ENCODE measurements at regions not wholly inside any gene's neighbourhood (a gene's known extent, or its start where the extent isn't known, plus 50 kb on each side); places are given as distances from the start of the nearest gene placed in this dataset.

GRCh38 chr6:168880271-168880670 is 373.4 kb downstream of the THBS2 start:
- no peak for DNase-seq (ENCODE audit: low read depth, low spot score)
- Histone ChIP-seq H3K36me3 (ENCODE audit: insufficient read depth, low read length) (no peaks in the 10 kb centered on the region), H3K4me3 (no peak overlapping the region), H3K9me3 (ENCODE audit: low read depth, low read length) (no peaks in the 10 kb centered on the region), H3K27ac (no peak overlapping the region), H3K9ac (ENCODE audit: insufficient read length) (no peak overlapping the region)
- TF ChIP-seq POLR2AphosphoS5 (IDR thresholded peaks at IDR 0.05; ENCODE audit: borderline replicate concordance, low read depth, low read length) (no peak), FOXP2 (optimal IDR thresholded peaks at IDR 0.05; ENCODE audit: control extremely low read depth, extremely low read length, insufficient read depth) (no peak), EZH2 (IDR thresholded peaks at IDR 0.05) (no peak)

DNA sequence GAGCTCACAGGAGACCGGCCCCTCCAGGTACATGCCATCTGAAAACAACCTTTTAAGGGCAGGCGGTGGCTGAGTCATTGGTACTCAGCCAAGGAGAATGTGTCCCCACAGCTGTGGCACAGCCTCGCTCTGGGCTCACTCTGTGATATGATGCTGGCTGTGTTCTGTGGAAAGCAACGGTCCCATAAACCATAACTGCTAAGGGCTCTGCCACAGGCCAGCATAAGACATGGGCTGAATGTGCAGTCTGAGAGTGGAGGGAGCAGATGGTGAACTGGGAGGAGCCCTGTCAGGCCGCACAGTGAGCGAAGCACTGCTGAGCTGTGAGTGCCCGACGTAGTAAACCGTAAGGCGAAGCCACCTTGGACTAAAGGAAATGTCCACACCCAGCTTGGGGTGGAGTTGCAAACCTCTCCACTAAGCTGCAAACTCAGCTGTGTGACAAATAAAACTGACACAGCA is 375.8 kb downstream of the THBS2 start:
- Histone ChIP-seq H3K9ac (ENCODE audit: insufficient read length) (no peak overlapping the region), H3K27ac (no peak overlapping the region), H3K36me3 (ENCODE audit: insufficient read depth, low read length) (no peaks in the 10 kb centered on the region), H3K9me3 (ENCODE audit: low read depth, low read length) (no peaks in the 10 kb centered on the region), H3K4me3 (no peak overlapping the region)
- TF ChIP-seq FOXP2 (optimal IDR thresholded peaks at IDR 0.05; ENCODE audit: control extremely low read depth, extremely low read length, insufficient read depth) (no peak), POLR2AphosphoS5 (IDR thresholded peaks at IDR 0.05; ENCODE audit: borderline replicate concordance, low read depth, low read length) (no peak), EZH2 (IDR thresholded peaks at IDR 0.05) (no peak)
- no peak for DNase-seq (ENCODE audit: low read depth, low spot score)

DNA sequence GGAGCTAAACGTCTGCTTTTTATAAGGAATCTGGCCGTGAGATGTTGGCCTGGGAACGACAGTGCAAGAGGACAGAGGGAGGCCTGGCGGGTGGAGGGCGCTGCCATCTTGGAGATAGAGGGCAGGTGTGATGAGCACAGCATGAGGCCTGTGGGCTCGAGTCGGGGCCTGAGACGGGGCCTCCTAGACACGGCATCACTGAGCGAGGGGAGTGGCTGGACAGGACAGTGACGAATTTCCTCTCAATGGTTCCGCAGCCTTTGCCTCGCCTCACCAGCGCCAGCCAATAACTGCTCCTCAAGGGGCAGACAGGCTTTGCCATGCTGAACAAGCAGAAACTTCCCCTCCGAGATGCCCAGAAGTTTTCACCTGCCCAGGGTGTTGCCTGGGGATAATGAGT is 376.7 kb downstream of the THBS2 start:
- Histone ChIP-seq H3K9me3 (ENCODE audit: low read depth, low read length) (no peaks in the 10 kb centered on the region), H3K4me3 (no peak overlapping the region), H3K36me3 (ENCODE audit: insufficient read depth, low read length) (no peaks in the 10 kb centered on the region), H3K27ac (no peak overlapping the region), H3K9ac (ENCODE audit: insufficient read length) (no peak overlapping the region)
- no peak for TF ChIP-seq POLR2AphosphoS5 (IDR thresholded peaks at IDR 0.05; ENCODE audit: borderline replicate concordance, low read depth, low read length)
- TF ChIP-seq FOXP2 (optimal IDR thresholded peaks at IDR 0.05; ENCODE audit: control extremely low read depth, extremely low read length, insufficient read depth), result no peak
- no peak for TF ChIP-seq EZH2 (IDR thresholded peaks at IDR 0.05)
- DNase-seq (ENCODE audit: low read depth, low spot score), result no peak

- no peak overlapping the region for H3K4me3 ChIP-seq
- no peaks in the 10 kb centered on the region for H3K36me3 ChIP-seq (ENCODE audit: insufficient read depth, low read length)
- H3K9me3 ChIP-seq (ENCODE audit: low read depth, low read length), result no peaks in the 10 kb centered on the region
- H3K9ac ChIP-seq (ENCODE audit: insufficient read length), result no peak overlapping the region
- TF ChIP-seq FOXP2 (optimal IDR thresholded peaks at IDR 0.05; ENCODE audit: control extremely low read depth, extremely low read length, insufficient read depth), result no peak
- no peak for TF ChIP-seq EZH2 (IDR thresholded peaks at IDR 0.05)
- no peak for TF ChIP-seq POLR2AphosphoS5 (IDR thresholded peaks at IDR 0.05; ENCODE audit: borderline replicate concordance, low read depth, low read length)
- no peak overlapping the region for H3K27ac ChIP-seq
- DNase-seq (ENCODE audit: low read depth, low spot score), result no peak
Measured at GRCh38 chr6:168875811-168876576, 377.7 kb downstream of the THBS2 start.

DNA sequence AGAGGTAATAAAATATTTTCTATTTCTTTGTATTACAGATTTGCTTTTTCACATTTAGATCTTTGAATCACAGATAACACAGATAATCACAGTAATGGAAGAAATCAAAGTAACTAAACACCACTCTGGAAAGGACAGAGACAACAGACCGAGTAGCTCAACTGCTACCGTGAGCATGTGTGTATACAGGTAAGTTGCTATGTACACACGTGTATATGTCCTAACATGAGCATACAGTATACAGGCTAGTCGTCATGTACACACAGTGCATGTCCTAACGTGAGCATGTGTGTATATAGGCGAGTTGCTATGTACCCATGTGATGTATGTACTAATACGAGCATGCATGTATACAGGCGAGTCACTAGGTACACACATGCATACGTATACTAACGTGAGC is 379.0 kb downstream of the THBS2 start:
- DNase-seq (ENCODE audit: low read depth, low spot score), result no peak
- TF ChIP-seq POLR2AphosphoS5 (IDR thresholded peaks at IDR 0.05; ENCODE audit: borderline replicate concordance, low read depth, low read length) (no peak), FOXP2 (optimal IDR thresholded peaks at IDR 0.05; ENCODE audit: control extremely low read depth, extremely low read length, insufficient read depth) (no peak), EZH2 (IDR thresholded peaks at IDR 0.05) (no peak)
- H3K9ac ChIP-seq (ENCODE audit: insufficient read length), result no peak overlapping the region
- H3K4me3 ChIP-seq, result no peak overlapping the region
- H3K36me3 ChIP-seq (ENCODE audit: insufficient read depth, low read length), result no peaks in the 10 kb centered on the region
- H3K27ac ChIP-seq, result no peak overlapping the region
- no peaks in the 10 kb centered on the region for H3K9me3 ChIP-seq (ENCODE audit: low read depth, low read length)

- no peak overlapping the region for H3K4me3 ChIP-seq
- H3K9me3 ChIP-seq (ENCODE audit: low read depth, low read length), result no peaks in the 10 kb centered on the region
- no peak overlapping the region for H3K27ac ChIP-seq
- DNase-seq (ENCODE audit: low read depth, low spot score), result no peak
- H3K36me3 ChIP-seq (ENCODE audit: insufficient read depth, low read length), result no peaks in the 10 kb centered on the region
- H3K9ac ChIP-seq (ENCODE audit: insufficient read length), result no peak overlapping the region
- TF ChIP-seq FOXP2 (optimal IDR thresholded peaks at IDR 0.05; ENCODE audit: control extremely low read depth, extremely low read length, insufficient read depth), result no peak
- TF ChIP-seq EZH2 (IDR thresholded peaks at IDR 0.05), result no peak
- no peak for TF ChIP-seq POLR2AphosphoS5 (IDR thresholded peaks at IDR 0.05; ENCODE audit: borderline replicate concordance, low read depth, low read length)
Measured at GRCh38 chr6:168873278-168874190, 380.1 kb downstream of the THBS2 start.

- TF ChIP-seq FOXP2 (optimal IDR thresholded peaks at IDR 0.05; ENCODE audit: control extremely low read depth, extremely low read length, insufficient read depth) (no peak), POLR2AphosphoS5 (IDR thresholded peaks at IDR 0.05; ENCODE audit: borderline replicate concordance, low read depth, low read length) (no peak), EZH2 (IDR thresholded peaks at IDR 0.05) (no peak)
- no peak overlapping the region for H3K27ac ChIP-seq
- no peak overlapping the region for H3K9ac ChIP-seq (ENCODE audit: insufficient read length)
- no peaks in the 10 kb centered on the region for H3K36me3 ChIP-seq (ENCODE audit: insufficient read depth, low read length)
- no peak for DNase-seq (ENCODE audit: low read depth, low spot score)
- H3K4me3 ChIP-seq, result no peak overlapping the region
- no peaks in the 10 kb centered on the region for H3K9me3 ChIP-seq (ENCODE audit: low read depth, low read length)
Measured at GRCh38 chr6:168871642-168872315, 381.9 kb downstream of the THBS2 start.

GRCh38 chr6:168870982-168871381 is 382.7 kb downstream of the THBS2 start:
- Histone ChIP-seq H3K9me3 (ENCODE audit: low read depth, low read length) (no peaks in the 10 kb centered on the region), H3K27ac (no peak overlapping the region), H3K9ac (ENCODE audit: insufficient read length) (no peak overlapping the region), H3K4me3 (no peak overlapping the region), H3K36me3 (ENCODE audit: insufficient read depth, low read length) (no peaks in the 10 kb centered on the region)
- TF ChIP-seq FOXP2 (optimal IDR thresholded peaks at IDR 0.05; ENCODE audit: control extremely low read depth, extremely low read length, insufficient read depth), result no peak
- TF ChIP-seq EZH2 (IDR thresholded peaks at IDR 0.05), result no peak
- TF ChIP-seq POLR2AphosphoS5 (IDR thresholded peaks at IDR 0.05; ENCODE audit: borderline replicate concordance, low read depth, low read length), result no peak
- no peak for DNase-seq (ENCODE audit: low read depth, low spot score)
